HCT116 (cell line): ENCODE measurements at regions not wholly inside any gene's neighbourhood (a gene's known extent, or its start where the extent isn't known, plus 50 kb on each side); places are given as distances from the start of the nearest gene placed in this dataset.

Experiments used
- ATAC-seq: fragments of 200-7000 bp; cut with Tn5 transposase; 2 replicates; pipeline ENCODE4 v1.9.1; 2020; ENCODE audit warnings: mild to moderate bottlenecking, moderate library complexity
- BruUV-seq: library from RNA; stranded (reverse); fragments of 400-500 nt; replicated peaks from 2 replicates; lab custom pipeline; 2021; lab: Mats Ljungman, UMichigan
- CTCF ChIA-PET: fragments of 300-600 bp; sonication (Branson Sonifier 250); formaldehyde crosslinking; loops from one replicate; lab custom pipeline; 2021; ENCODE audit warnings: antibody characterized with exemption; lab: Charles Lee
- POLR2A ChIA-PET: fragments of 300-600, 350-600 bp; sonication (Branson Sonifier 250); formaldehyde crosslinking; loops from one replicate; lab custom pipeline; 2021; ENCODE audit warnings: antibody characterized with exemption; lab: Charles Lee
- RAD21 ChIA-PET, 2 experiments: fragments of 300-600 bp; sonication (Branson Sonifier 250); formaldehyde crosslinking; loops; one replicate each; lab custom pipeline; 2023; ENCODE audit warnings: low total read pairs in 2 of 2; ENCODE audit not compliant: uncharacterized antibody in 2 of 2, unreplicated experiment in 2 of 2, low non-redundant PET in 1 of 2; lab: Charles Lee
- DNase-seq: peaks from one replicate; pipeline ENCODE4 v3.0.0-alpha.2; 2010; ENCODE audit warnings: low read depth, low spot score
- H2AFZ ChIP-seq: fragments of 200-600 bp; shearing (Covaris generic), sonication (generic); 2 replicates; pipeline ENCODE4 v1.6.1; 2017; ENCODE audit warnings: low read depth, mixed run types, mixed read lengths, antibody characterized with exemption, low read length; ENCODE audit not compliant: poor library complexity, severe bottlenecking
- H3K27ac ChIP-seq: 2 replicates; pipeline ENCODE4 v1.5.1; 2012; ENCODE audit warnings: low read depth, low read length
- H3K27me3 ChIP-seq: fragments of 200-600 bp; sonication (generic); 2 replicates; pipeline ENCODE4 v1.6.1; 2016; ENCODE audit warnings: mixed run types, low read length, mixed read lengths; ENCODE audit not compliant: insufficient read depth
- H3K36me3 ChIP-seq, 2 experiments: fragments of 200-500 bp in 1 of 2; fragments of 200-600 bp in 1 of 2; sonication (Bioruptor generic) in 1 of 2; sonication (generic) in 1 of 2; 2 replicates each; pipeline versions ENCODE4 v1.5.1 to v1.6.1; 2014 to 2016; ENCODE audit warnings: low read length in 2 of 2, inconsistent platforms in 1 of 2, mixed read lengths in 1 of 2, mixed run types in 1 of 2; ENCODE audit not compliant: insufficient read depth in 2 of 2, control insufficient read depth in 1 of 2
- H3K4me1 ChIP-seq, 2 experiments: fragments of 200-600 bp in 1 of 2; sonication (generic) in 1 of 2; 2 replicates each; pipeline versions ENCODE4 v1.5.1 to v1.6.1; 2012 to 2017; ENCODE audit warnings: low read length in 2 of 2, inconsistent platforms in 1 of 2, mild to moderate bottlenecking in 1 of 2, mixed read lengths in 1 of 2, mixed run types in 1 of 2, moderate library complexity in 1 of 2; ENCODE audit not compliant: insufficient read depth in 2 of 2, control insufficient read depth in 1 of 2
- H3K4me2 ChIP-seq: fragments of 200-600 bp; sonication (generic); 2 replicates; pipeline ENCODE4 v1.6.1; 2017; ENCODE audit warnings: mixed run types, low read length, mixed read lengths
- H3K4me3 ChIP-seq, 2 experiments: fragments of 200-600 bp in 1 of 2; sonication (generic) in 1 of 2; replicated peaks in 1 of 2; 2 replicates each; pipeline ENCODE4 v1.5.1; 2011 to 2016; ENCODE audit warnings: low read length in 2 of 2, control low read depth in 1 of 2, low read depth in 1 of 2, mild to moderate bottlenecking in 1 of 2, mixed read lengths in 1 of 2, mixed run types in 1 of 2
- H3K79me2 ChIP-seq: fragments of 200-600 bp; sonication (generic); 2 replicates; pipeline ENCODE4 v1.6.1; 2017; ENCODE audit warnings: mild to moderate bottlenecking, mixed run types, low read length, moderate library complexity, mixed read lengths; ENCODE audit not compliant: insufficient read depth
- H3K9ac ChIP-seq: fragments of 200-600 bp; sonication (generic); 2 replicates; pipeline ENCODE4 v1.6.1; 2016; ENCODE audit warnings: low read length, mixed read lengths
- H3K9me2 ChIP-seq: fragments of 200-600 bp; sonication (generic), shearing (Covaris generic); 2 replicates; pipeline ENCODE4 v1.6.1; 2017; ENCODE audit warnings: mixed run types, mild to moderate bottlenecking, moderate library complexity; ENCODE audit not compliant: insufficient read depth
- H3K9me3 ChIP-seq, 2 experiments: fragments of 200-500 bp in 1 of 2; fragments of 200-600 bp in 1 of 2; sonication (Bioruptor generic) in 1 of 2; sonication (generic) in 1 of 2; 2 replicates each; pipeline ENCODE4 v1.6.1; 2014 to 2017; ENCODE audit warnings: low read length in 2 of 2, mixed read lengths in 2 of 2, inconsistent platforms in 1 of 2, low read depth in 1 of 2, mild to moderate bottlenecking in 1 of 2, mixed run types in 1 of 2, moderate library complexity in 1 of 2; ENCODE audit not compliant: control insufficient read depth in 1 of 2, insufficient read depth in 1 of 2
- H4K20me1 ChIP-seq: fragments of 200-600 bp; sonication (generic), shearing (Covaris generic); 2 replicates; pipeline ENCODE4 v1.6.1; 2017; ENCODE audit warnings: mixed run types, mild to moderate bottlenecking, moderate library complexity; ENCODE audit not compliant: insufficient read depth
- CBX3 ChIP-seq: IDR thresholded peaks from 2 replicates; pipeline ENCODE4 v1.6.1; 2012; ENCODE audit warnings: low read depth
- CEBPB ChIP-seq: IDR thresholded peaks from 2 replicates; pipeline ENCODE4 v1.6.1; 2012; ENCODE audit warnings: low read depth
- ELF1 ChIP-seq: IDR thresholded peaks from 2 replicates; pipeline ENCODE4 v1.6.1; 2012; ENCODE audit warnings: low read depth, borderline replicate concordance
- EZH2 ChIP-seq: fragments of 200-600 bp; sonication (generic); IDR thresholded peaks from 2 replicates; pipeline ENCODE4 v1.6.1; 2017; ENCODE audit warnings: antibody characterized with exemption, mixed run types
- SIN3A ChIP-seq: IDR thresholded peaks from 2 replicates; pipeline ENCODE4 v1.6.1; 2012; ENCODE audit warnings: low read depth
- SP1 ChIP-seq: IDR thresholded peaks from 2 replicates; pipeline ENCODE4 v1.6.1; 2012; ENCODE audit warnings: low read depth
- SRF ChIP-seq: IDR thresholded peaks from 2 replicates; pipeline ENCODE4 v1.6.1; 2012; ENCODE audit warnings: low read depth
- YY1 ChIP-seq: IDR thresholded peaks from 2 replicates; pipeline ENCODE4 v1.6.1; 2011; ENCODE audit warnings: low read length, low read depth, moderate library complexity, mild to moderate bottlenecking; ENCODE audit not compliant: insufficient replicate concordance; ENCODE audit errors: extremely low read depth
- ZNF274 ChIP-seq: fragments of 200-500 bp; sonication (Bioruptor generic); IDR thresholded peaks from 2 replicates; pipeline ENCODE4 v1.6.1; 2014; ENCODE audit warnings: mild to moderate bottlenecking, low read depth, low read length, inconsistent platforms
- intact Hi-C: fragments of 100-400 bp; cut with micrococcal nuclease; formaldehyde crosslinking; loops from 2 replicates; pipeline ENCODE4 v1.10.0; 2022
- TF ChIP-seq, protein P1 (sequence below): IDR thresholded peaks from 2 replicates; pipeline ENCODE4 v1.6.1; 2012
- TF ChIP-seq, protein P2 (sequence below): IDR thresholded peaks from 2 replicates; pipeline ENCODE4 v1.6.1; 2011; ENCODE audit warnings: mild to moderate bottlenecking, low read length, moderate library complexity; ENCODE audit not compliant: insufficient replicate concordance; ENCODE audit errors: extremely low read depth
- TF ChIP-seq, protein P3 (sequence below): IDR thresholded peaks from 2 replicates; pipeline ENCODE4 v1.6.1; 2012
- TF ChIP-seq, protein P4 (sequence below), 3 experiments: fragments of 200-600 bp in 1 of 3; sonication (generic) in 1 of 3; IDR thresholded peaks in 2 of 3; conservative IDR thresholded peaks in 1 of 3; 2 replicates each; pipeline ENCODE4 v1.5.1; 2012 to 2017; ENCODE audit warnings: low read depth in 2 of 3, low read length in 2 of 3, antibody characterized with exemption in 1 of 3, borderline replicate concordance in 1 of 3, control low read depth in 1 of 3, mild to moderate bottlenecking in 1 of 3, mixed read lengths in 1 of 3, mixed run types in 1 of 3, moderate library complexity in 1 of 3; ENCODE audit not compliant: insufficient read depth in 1 of 3

DNA sequence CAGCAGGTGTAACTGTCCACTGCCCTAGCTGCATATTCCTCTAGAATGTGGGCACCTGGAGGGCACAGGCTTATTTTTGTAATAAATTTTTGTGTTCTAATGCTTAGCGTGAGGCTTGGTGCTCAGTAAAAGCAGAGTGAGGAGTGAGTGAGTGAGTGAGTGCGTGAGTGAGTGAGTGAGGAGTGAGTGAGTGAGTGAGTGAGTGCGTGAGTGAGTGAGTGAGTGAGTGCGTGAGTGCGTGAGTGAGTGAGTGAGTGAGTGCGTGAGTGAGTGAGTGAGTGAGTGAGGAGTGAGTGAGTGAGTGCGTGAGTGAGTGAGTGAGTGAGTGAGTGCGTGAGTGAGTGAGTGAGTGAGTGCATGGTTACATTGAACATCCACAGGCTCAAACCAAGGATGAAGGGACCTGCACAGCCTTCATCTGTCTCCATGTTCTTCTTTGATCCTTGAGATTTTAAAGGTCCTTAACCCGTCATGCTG lies 371.5 kb downstream of the MED10 start:
- ChIA-PET RAD21 (no interaction called here), POLR2A (no interaction called here), CTCF (no interaction called here)
- TF ChIP-seq SIN3A (no peak), ZNF274 (no peak), EZH2 (no peak), SRF (no peak), ELF1 (no peak)
- TF ChIP-seq, protein P1, sequence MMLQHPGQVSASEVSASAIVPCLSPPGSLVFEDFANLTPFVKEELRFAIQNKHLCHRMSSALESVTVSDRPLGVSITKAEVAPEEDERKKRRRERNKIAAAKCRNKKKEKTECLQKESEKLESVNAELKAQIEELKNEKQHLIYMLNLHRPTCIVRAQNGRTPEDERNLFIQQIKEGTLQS, result no peak
- H3K9me3 ChIP-seq, result no peaks in the 10 kb centered on the region
- DNase-seq (no peak), ATAC-seq (no peak)
- no peaks in the 10 kb centered on the region for H3K27me3 ChIP-seq
- no peaks in the 10 kb centered on the region for H3K4me1 ChIP-seq
- no peak overlapping the region for H3K4me2 ChIP-seq
- no peaks in the 10 kb centered on the region for H3K36me3 ChIP-seq
- no peaks in the 10 kb centered on the region for H3K9me2 ChIP-seq
- no TSS peak for BruUV-seq
- no peak overlapping the region for H3K9ac ChIP-seq
- H3K4me3 ChIP-seq, result no peak overlapping the region
- H3K79me2 ChIP-seq, result no peaks in the 10 kb centered on the region
- no peaks in the 10 kb centered on the region for H4K20me1 ChIP-seq
- H3K27ac ChIP-seq, result no peak overlapping the region
- no peak overlapping the region for H2AFZ ChIP-seq
- intact Hi-C loops, result no loop called here

DNA sequence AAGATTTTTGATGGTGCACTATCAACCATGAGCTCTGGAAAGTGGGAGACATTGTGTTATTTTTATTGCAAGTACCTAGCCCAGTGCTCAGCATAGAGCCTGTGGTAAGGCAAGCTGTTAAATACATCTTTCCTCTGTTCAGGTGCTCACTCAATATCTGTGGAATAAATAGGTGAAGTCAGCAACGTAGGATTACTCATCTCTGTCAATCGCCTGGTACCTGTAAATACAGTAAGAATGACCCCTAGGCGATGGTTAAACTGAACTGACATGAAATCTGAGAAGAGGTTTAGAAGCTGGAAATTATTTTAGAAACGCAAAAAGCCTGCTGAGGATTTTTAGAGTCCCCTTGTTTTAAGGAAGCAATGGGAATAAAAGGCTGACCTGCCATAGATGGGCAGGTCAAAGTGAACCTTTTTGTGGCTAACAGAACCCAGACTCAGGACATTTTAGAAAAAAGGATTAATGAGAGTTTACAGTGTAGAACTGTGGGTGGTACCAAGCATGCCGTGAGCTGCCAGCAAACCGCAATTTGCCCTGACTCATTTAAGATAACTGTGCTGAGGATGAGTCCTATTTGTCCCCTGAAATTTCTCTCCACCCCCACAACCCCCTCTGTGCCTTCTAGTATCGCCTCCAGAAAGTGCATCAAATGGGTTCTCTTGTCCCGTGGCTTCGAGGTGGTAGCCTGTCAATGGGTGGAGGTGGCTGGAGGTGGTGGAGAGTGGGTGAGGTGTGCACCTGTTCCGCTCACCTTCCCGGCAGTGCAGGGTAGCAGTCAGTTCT lies 375.1 kb downstream of the MED10 start:
- Histone ChIP-seq H3K9ac (no peak overlapping the region), H3K4me2 (no peak overlapping the region), H3K36me3 (no peaks in the 10 kb centered on the region), H3K79me2 (no peaks in the 10 kb centered on the region), H4K20me1 (no peaks in the 10 kb centered on the region), H3K4me3 (no peak overlapping the region), H3K9me2 (no peaks in the 10 kb centered on the region), H2AFZ (no peak overlapping the region), H3K27me3 (no peaks in the 10 kb centered on the region), H3K9me3 (no peaks in the 10 kb centered on the region; a peak in 1 of 4 replicates), H3K27ac (no peak overlapping the region), H3K4me1 (no peaks in the 10 kb centered on the region)
- ChIA-PET POLR2A (no interaction called here), RAD21 (no interaction called here), CTCF (no interaction called here)
- ATAC-seq (no peak), DNase-seq (no peak)
- intact Hi-C loops, result no loop called here
- TF ChIP-seq, protein P1, result no peak
- TF ChIP-seq, protein P2, sequence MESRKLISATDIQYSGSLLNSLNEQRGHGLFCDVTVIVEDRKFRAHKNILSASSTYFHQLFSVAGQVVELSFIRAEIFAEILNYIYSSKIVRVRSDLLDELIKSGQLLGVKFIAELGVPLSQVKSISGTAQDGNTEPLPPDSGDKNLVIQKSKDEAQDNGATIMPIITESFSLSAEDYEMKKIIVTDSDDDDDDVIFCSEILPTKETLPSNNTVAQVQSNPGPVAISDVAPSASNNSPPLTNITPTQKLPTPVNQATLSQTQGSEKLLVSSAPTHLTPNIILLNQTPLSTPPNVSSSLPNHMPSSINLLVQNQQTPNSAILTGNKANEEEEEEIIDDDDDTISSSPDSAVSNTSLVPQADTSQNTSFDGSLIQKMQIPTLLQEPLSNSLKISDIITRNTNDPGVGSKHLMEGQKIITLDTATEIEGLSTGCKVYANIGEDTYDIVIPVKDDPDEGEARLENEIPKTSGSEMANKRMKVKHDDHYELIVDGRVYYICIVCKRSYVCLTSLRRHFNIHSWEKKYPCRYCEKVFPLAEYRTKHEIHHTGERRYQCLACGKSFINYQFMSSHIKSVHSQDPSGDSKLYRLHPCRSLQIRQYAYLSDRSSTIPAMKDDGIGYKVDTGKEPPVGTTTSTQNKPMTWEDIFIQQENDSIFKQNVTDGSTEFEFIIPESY, result no peak
- TF ChIP-seq CBX3 (no peak), YY1 (no peak), CEBPB (no peak), SRF (no peak), SP1 (no peak)
- TF ChIP-seq, protein P3, sequence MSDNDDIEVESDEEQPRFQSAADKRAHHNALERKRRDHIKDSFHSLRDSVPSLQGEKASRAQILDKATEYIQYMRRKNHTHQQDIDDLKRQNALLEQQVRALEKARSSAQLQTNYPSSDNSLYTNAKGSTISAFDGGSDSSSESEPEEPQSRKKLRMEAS, result no peak
- TF ChIP-seq, protein P4, sequence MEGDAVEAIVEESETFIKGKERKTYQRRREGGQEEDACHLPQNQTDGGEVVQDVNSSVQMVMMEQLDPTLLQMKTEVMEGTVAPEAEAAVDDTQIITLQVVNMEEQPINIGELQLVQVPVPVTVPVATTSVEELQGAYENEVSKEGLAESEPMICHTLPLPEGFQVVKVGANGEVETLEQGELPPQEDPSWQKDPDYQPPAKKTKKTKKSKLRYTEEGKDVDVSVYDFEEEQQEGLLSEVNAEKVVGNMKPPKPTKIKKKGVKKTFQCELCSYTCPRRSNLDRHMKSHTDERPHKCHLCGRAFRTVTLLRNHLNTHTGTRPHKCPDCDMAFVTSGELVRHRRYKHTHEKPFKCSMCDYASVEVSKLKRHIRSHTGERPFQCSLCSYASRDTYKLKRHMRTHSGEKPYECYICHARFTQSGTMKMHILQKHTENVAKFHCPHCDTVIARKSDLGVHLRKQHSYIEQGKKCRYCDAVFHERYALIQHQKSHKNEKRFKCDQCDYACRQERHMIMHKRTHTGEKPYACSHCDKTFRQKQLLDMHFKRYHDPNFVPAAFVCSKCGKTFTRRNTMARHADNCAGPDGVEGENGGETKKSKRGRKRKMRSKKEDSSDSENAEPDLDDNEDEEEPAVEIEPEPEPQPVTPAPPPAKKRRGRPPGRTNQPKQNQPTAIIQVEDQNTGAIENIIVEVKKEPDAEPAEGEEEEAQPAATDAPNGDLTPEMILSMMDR (IDR thresholded peaks at IDR 0.05 in 2 of 3, conservative IDR thresholded peaks at IDR 0.05 in 1 of 3; ENCODE audit: borderline replicate concordance in 1 of 3, insufficient read depth in 1 of 3, low read depth in 2 of 3, low read length in 2 of 3), result no peak
- BruUV-seq, result no TSS peak
